SK-N-SH (cell line): ENCODE measurements at regions not wholly inside any gene's neighbourhood (a gene's known extent, or its start where the extent isn't known, plus 50 kb on each side); places are given as distances from the start of the nearest gene placed in this dataset.

Source experiments
- CTCF ChIA-PET: fragments of 300-600, 350-600 bp; formaldehyde crosslinking; extraction: SDS; loops from one replicate; lab custom pipeline; 2021; lab: Yijun Ruan, JAX
- POLR2A ChIA-PET: fragments of 350-600 bp; sonication (Branson Sonifier 250); formaldehyde crosslinking; extraction: SDS; loops from one replicate; lab custom pipeline; 2020; ENCODE audit warnings: antibody characterized with exemption, inconsistent platforms; lab: Yijun Ruan, JAX
- DNase-seq: peaks from one replicate; pipeline ENCODE4 v3.0.0; 2012
- H2AFZ ChIP-seq: fragments of 200-600 bp; sonication (generic); 2 replicates; pipeline ENCODE4 v1.8.1; 2016; ENCODE audit warnings: antibody characterized with exemption, mild to moderate bottlenecking, low read depth
- H3F3A ChIP-seq: fragments of 200-600 bp; sonication (generic); replicated peaks from 2 replicates; pipeline ENCODE3; 2016; ENCODE audit warnings: antibody characterized with exemption, mild to moderate bottlenecking; ENCODE audit not compliant: insufficient read depth
- H3K27ac ChIP-seq, 2 experiments: fragments of 200-500 bp in 1 of 2; fragments of 200-600 bp in 1 of 2; sonication (Bioruptor generic) in 1 of 2; sonication (generic), shearing (Covaris generic) in 1 of 2; 2 replicates each; pipeline versions ENCODE4 v1.5.1 to v1.6.1; 2014 to 2016; ENCODE audit warnings: low read depth in 2 of 2, inconsistent platforms in 1 of 2, low read length in 1 of 2, mild to moderate bottlenecking in 1 of 2, mixed read lengths in 1 of 2
- H3K27me3 ChIP-seq: fragments of 200-600 bp; sonication (generic), shearing (Covaris generic); 2 replicates; pipeline ENCODE4 v1.6.1; 2016; ENCODE audit warnings: mixed run types; ENCODE audit not compliant: insufficient read depth
- H3K36me3 ChIP-seq, 2 experiments: fragments of 200-500 bp in 1 of 2; fragments of 200-600 bp in 1 of 2; sonication (Bioruptor generic) in 1 of 2; sonication (generic) in 1 of 2; replicated peaks in 1 of 2; 2 replicates each; pipeline versions ENCODE3 to v1.5.1; 2014 to 2016; ENCODE audit warnings: low read length in 1 of 2, mild to moderate bottlenecking in 1 of 2; ENCODE audit not compliant: insufficient read depth in 2 of 2, control insufficient read depth in 1 of 2
- H3K4me1 ChIP-seq, 2 experiments: fragments of 200-500 bp in 1 of 2; fragments of 200-600 bp in 1 of 2; sonication (Bioruptor generic) in 1 of 2; sonication (generic), shearing (Covaris generic) in 1 of 2; 2 replicates each; pipeline versions ENCODE4 v1.5.1 to v1.6.1; 2014 to 2016; ENCODE audit warnings: low read depth in 1 of 2, low read length in 1 of 2, mixed run types in 1 of 2; ENCODE audit not compliant: insufficient read depth in 2 of 2, control insufficient read depth in 1 of 2
- H3K4me2 ChIP-seq: fragments of 200-600 bp; sonication (generic), shearing (Covaris generic); 2 replicates; pipeline ENCODE4 v1.6.1; 2017; ENCODE audit warnings: mixed run types
- H3K4me3 ChIP-seq, 2 experiments: fragments of 200-500 bp in 1 of 2; fragments of 200-600 bp in 1 of 2; sonication (Bioruptor generic) in 1 of 2; sonication (generic), shearing (Covaris generic) in 1 of 2; 2 replicates each; pipeline versions ENCODE4 v1.5.1 to v1.8.1; 2014 to 2016; ENCODE audit warnings: low read depth in 2 of 2, inconsistent platforms in 1 of 2, low read length in 1 of 2, mild to moderate bottlenecking in 1 of 2, mixed read lengths in 1 of 2, moderate library complexity in 1 of 2
- H3K79me2 ChIP-seq: fragments of 200-600 bp; sonication (generic); 2 replicates; pipeline ENCODE4 v1.8.1; 2017; ENCODE audit warnings: mild to moderate bottlenecking; ENCODE audit not compliant: insufficient read depth
- H3K9ac ChIP-seq: fragments of 200-600 bp; sonication (generic); 2 replicates; pipeline ENCODE4 v1.6.1; 2017; ENCODE audit warnings: mixed run types
- H3K9me2 ChIP-seq: fragments of 200-600 bp; sonication (generic); 2 replicates; pipeline ENCODE4 v1.6.1; 2017; ENCODE audit warnings: mixed run types
- H3K9me3 ChIP-seq: fragments of 200-600 bp; sonication (generic); 2 replicates; pipeline ENCODE4 v1.6.1; 2017; ENCODE audit warnings: mixed run types, mild to moderate bottlenecking, moderate library complexity
- H4K20me1 ChIP-seq: fragments of 200-600 bp; sonication (generic); 2 replicates; pipeline ENCODE4 v1.6.1; 2017; ENCODE audit warnings: mild to moderate bottlenecking, mixed run types; ENCODE audit not compliant: insufficient read depth
- CHD2 ChIP-seq: fragments of 150-350 bp; IDR thresholded peaks from 2 replicates; pipeline ENCODE4 v1.6.1; 2018; ENCODE audit warnings: low read length; ENCODE audit not compliant: partially characterized antibody
- ELF1 ChIP-seq: IDR thresholded peaks from 2 replicates; pipeline ENCODE4 v1.4.0; 2012
- FOXJ3 ChIP-seq: sonication (generic); formaldehyde crosslinking; IDR thresholded peaks from 2 replicates; pipeline ENCODE4 v1.5.1; 2020; ENCODE audit warnings: mild to moderate bottlenecking, missing genetic modification reagents
- JUND ChIP-seq: IDR thresholded peaks from 2 replicates; pipeline ENCODE4 v1.4.0; 2012
- MXI1 ChIP-seq: IDR thresholded peaks from 2 replicates; pipeline ENCODE4 v1.6.1; 2012; ENCODE audit warnings: mild to moderate bottlenecking, low read depth, low read length, improper control_type of control experiment
- NFIC ChIP-seq: IDR thresholded peaks from 2 replicates; pipeline ENCODE4 v1.4.0; 2012; ENCODE audit warnings: borderline replicate concordance
- NRF1 ChIP-seq: IDR thresholded peaks from 2 replicates; pipeline ENCODE4 v1.6.1; 2012; ENCODE audit warnings: low read depth, mild to moderate bottlenecking, low read length
- RAD21 ChIP-seq: IDR thresholded peaks from 2 replicates; pipeline ENCODE4 v1.6.1; 2012; ENCODE audit warnings: mild to moderate bottlenecking, low read length
- RFX5 ChIP-seq: IDR thresholded peaks from 2 replicates; pipeline ENCODE4 v1.6.1; 2012; ENCODE audit warnings: mild to moderate bottlenecking, improper control_type of control experiment, low read length
- SIN3A ChIP-seq: IDR thresholded peaks from 2 replicates; pipeline ENCODE4 v1.6.1; 2012; ENCODE audit warnings: low read depth, mild to moderate bottlenecking, low read length, moderate library complexity, borderline replicate concordance
- SMC3 ChIP-seq: IDR thresholded peaks from 2 replicates; pipeline ENCODE4 v1.6.1; 2012; ENCODE audit warnings: low read depth, low read length, improper control_type of control experiment
- TAF1 ChIP-seq: IDR thresholded peaks from 2 replicates; pipeline ENCODE4 v1.6.1; 2012; ENCODE audit warnings: low read depth, mild to moderate bottlenecking, low read length, moderate library complexity, borderline replicate concordance
- TCF12 ChIP-seq: IDR thresholded peaks from 2 replicates; pipeline ENCODE4 v1.4.0; 2012
- YY1 ChIP-seq: IDR thresholded peaks from 2 replicates; pipeline ENCODE4 v1.4.0; 2012; ENCODE audit warnings: low read depth, mild to moderate bottlenecking
- WGBS: methylation state at CpG from one replicate; pipeline ENCODE4 v1.1.6; 2017; ENCODE audit warnings: low lambda C conversion rate; 5-methylcytosine and 5-hydroxymethylcytosine counted together
- TF ChIP-seq, protein P1 (sequence below): fragments of 200-600 bp; sonication (generic); IDR thresholded peaks from 2 replicates; pipeline ENCODE4 v1.6.1; 2017; ENCODE audit warnings: antibody characterized with exemption, mild to moderate bottlenecking, moderate library complexity
- TF ChIP-seq, protein P2 (sequence below): IDR thresholded peaks from 2 replicates; pipeline ENCODE4 v1.4.0; 2012; ENCODE audit warnings: low read depth, borderline replicate concordance
- TF ChIP-seq, protein P3 (sequence below): fragments of 150-350 bp; IDR thresholded peaks from 2 replicates; pipeline ENCODE4 v1.6.1; 2016; ENCODE audit warnings: mild to moderate bottlenecking, low read depth, low read length
- TF ChIP-seq, protein P4 (sequence below): IDR thresholded peaks from 2 replicates; pipeline ENCODE4 v1.4.0; 2012; ENCODE audit warnings: low read depth, borderline replicate concordance

DNA sequence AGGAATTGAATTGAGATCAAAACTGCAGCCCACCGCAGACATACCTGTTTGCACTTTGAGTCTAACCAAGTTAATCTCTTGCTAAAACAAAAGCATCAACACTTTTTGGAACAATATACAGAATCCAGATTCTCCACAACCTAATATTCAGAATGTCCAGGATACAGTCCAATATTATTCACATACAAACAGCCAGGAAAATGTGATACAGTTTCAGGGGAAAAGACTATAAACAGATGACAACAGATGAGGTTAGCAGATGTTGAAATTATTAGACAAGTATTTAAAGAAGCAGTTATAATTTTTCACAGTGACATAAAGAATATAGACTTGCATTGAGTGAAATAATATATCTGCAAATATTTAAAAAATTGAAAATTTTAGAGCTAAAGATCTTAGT, 678.1 kb upstream of the CXADR start:
- DNase-seq: no peak
- Histone ChIP-seq H3K4me2 (no peak overlapping the region), H3K27me3 (no peaks in the 10 kb centered on the region), H3K9ac (no peak overlapping the region), H3K79me2 (no peaks in the 10 kb centered on the region), H3K4me1 (peaks cover 0 to 3% of the 10 kb centered on the region in 2 experiments; a peak in 2 of 4 replicates), H4K20me1 (no peaks in the 10 kb centered on the region), H3K9me2 (no peaks in the 10 kb centered on the region), H3K9me3 (no peaks in the 10 kb centered on the region), H3K4me3 (no peak overlapping the region), H3K27ac (no peak overlapping the region), H3F3A (no peaks in the 10 kb centered on the region), H3K36me3 (no peaks in the 10 kb centered on the region), H2AFZ (no peak overlapping the region)
- TF ChIP-seq MXI1: no peak
- no peak for TF ChIP-seq RFX5
- TF ChIP-seq ELF1: no peak
- TF ChIP-seq FOXJ3 (CRISPR knock-in tag): no peak
- TF ChIP-seq, protein P1, sequence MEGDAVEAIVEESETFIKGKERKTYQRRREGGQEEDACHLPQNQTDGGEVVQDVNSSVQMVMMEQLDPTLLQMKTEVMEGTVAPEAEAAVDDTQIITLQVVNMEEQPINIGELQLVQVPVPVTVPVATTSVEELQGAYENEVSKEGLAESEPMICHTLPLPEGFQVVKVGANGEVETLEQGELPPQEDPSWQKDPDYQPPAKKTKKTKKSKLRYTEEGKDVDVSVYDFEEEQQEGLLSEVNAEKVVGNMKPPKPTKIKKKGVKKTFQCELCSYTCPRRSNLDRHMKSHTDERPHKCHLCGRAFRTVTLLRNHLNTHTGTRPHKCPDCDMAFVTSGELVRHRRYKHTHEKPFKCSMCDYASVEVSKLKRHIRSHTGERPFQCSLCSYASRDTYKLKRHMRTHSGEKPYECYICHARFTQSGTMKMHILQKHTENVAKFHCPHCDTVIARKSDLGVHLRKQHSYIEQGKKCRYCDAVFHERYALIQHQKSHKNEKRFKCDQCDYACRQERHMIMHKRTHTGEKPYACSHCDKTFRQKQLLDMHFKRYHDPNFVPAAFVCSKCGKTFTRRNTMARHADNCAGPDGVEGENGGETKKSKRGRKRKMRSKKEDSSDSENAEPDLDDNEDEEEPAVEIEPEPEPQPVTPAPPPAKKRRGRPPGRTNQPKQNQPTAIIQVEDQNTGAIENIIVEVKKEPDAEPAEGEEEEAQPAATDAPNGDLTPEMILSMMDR: no peak
- TF ChIP-seq, protein P2, sequence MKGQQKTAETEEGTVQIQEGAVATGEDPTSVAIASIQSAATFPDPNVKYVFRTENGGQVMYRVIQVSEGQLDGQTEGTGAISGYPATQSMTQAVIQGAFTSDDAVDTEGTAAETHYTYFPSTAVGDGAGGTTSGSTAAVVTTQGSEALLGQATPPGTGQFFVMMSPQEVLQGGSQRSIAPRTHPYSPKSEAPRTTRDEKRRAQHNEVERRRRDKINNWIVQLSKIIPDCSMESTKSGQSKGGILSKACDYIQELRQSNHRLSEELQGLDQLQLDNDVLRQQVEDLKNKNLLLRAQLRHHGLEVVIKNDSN: no peak
- TF ChIP-seq NRF1: no peak
- TF ChIP-seq, protein P3, sequence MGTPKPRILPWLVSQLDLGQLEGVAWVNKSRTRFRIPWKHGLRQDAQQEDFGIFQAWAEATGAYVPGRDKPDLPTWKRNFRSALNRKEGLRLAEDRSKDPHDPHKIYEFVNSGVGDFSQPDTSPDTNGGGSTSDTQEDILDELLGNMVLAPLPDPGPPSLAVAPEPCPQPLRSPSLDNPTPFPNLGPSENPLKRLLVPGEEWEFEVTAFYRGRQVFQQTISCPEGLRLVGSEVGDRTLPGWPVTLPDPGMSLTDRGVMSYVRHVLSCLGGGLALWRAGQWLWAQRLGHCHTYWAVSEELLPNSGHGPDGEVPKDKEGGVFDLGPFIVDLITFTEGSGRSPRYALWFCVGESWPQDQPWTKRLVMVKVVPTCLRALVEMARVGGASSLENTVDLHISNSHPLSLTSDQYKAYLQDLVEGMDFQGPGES: no peak
- no peak for TF ChIP-seq SMC3
- TF ChIP-seq RAD21: no peak
- TF ChIP-seq SIN3A: no peak
- TF ChIP-seq TCF12: no peak
- no peak for TF ChIP-seq NFIC
- no peak for TF ChIP-seq CHD2
- TF ChIP-seq JUND: no peak
- TF ChIP-seq, protein P4, sequence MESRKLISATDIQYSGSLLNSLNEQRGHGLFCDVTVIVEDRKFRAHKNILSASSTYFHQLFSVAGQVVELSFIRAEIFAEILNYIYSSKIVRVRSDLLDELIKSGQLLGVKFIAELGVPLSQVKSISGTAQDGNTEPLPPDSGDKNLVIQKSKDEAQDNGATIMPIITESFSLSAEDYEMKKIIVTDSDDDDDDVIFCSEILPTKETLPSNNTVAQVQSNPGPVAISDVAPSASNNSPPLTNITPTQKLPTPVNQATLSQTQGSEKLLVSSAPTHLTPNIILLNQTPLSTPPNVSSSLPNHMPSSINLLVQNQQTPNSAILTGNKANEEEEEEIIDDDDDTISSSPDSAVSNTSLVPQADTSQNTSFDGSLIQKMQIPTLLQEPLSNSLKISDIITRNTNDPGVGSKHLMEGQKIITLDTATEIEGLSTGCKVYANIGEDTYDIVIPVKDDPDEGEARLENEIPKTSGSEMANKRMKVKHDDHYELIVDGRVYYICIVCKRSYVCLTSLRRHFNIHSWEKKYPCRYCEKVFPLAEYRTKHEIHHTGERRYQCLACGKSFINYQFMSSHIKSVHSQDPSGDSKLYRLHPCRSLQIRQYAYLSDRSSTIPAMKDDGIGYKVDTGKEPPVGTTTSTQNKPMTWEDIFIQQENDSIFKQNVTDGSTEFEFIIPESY: no peak
- no peak for TF ChIP-seq TAF1
- no peak for TF ChIP-seq YY1
- ChIA-PET CTCF (no interaction called here), POLR2A (no interaction called here)
- 79% methylated on average over 1 of the region's 1 CpG for WGBS
